Thyroid gland (tissue), 4 donors: ENCODE measurements at regions not wholly inside any gene's neighbourhood (a gene's known extent, or its start where the extent isn't known, plus 50 kb on each side); places are given as distances from the start of the nearest gene placed in this dataset.

Experiments
- POLR2A ChIP-seq, 2 donors: fragments of 450-650 bp; IDR thresholded peaks; one replicate each; pipeline ENCODE4 v1.6.1; 2017; ENCODE audit warnings: antibody characterized with exemption in 2 of 2, mild to moderate bottlenecking in 2 of 2, moderate library complexity in 1 of 2
- TF ChIP-seq, protein P1 (sequence below), 6 experiments: fragments of 200-600 bp in 3 of 6; fragments of 450-650 bp in 3 of 6; sonication (generic) in 3 of 6; IDR thresholded peaks; one replicate each; pipeline ENCODE4 v1.5.1; 2016 to 2019; ENCODE audit warnings: antibody characterized with exemption in 6 of 6, mild to moderate bottlenecking in 2 of 6, inconsistent platforms in 1 of 6, moderate library complexity in 1 of 6

DNA sequence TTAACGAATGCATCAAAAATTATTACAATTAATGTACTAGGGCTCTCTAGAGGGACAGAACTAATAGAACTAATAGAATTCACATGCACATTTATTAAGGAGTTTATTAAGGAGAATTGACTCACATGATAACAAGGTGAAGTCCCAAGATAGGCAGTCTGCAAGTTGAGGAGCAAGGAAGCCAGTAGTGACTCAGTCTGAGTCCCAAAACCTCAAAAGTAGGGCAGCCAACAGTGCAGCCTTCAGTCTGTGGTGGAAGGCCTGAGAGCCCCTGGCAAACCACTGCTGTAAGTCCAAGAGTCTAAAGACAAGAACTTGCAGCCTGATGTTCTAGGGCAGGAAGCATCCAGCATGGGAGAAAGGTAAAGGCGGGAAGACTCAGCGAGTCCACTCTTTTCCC, 633.8 kb downstream of the SEMA5A start:
- no peak for TF ChIP-seq POLR2A (IDR thresholded peaks at IDR 0.05)
- TF ChIP-seq, protein P1, sequence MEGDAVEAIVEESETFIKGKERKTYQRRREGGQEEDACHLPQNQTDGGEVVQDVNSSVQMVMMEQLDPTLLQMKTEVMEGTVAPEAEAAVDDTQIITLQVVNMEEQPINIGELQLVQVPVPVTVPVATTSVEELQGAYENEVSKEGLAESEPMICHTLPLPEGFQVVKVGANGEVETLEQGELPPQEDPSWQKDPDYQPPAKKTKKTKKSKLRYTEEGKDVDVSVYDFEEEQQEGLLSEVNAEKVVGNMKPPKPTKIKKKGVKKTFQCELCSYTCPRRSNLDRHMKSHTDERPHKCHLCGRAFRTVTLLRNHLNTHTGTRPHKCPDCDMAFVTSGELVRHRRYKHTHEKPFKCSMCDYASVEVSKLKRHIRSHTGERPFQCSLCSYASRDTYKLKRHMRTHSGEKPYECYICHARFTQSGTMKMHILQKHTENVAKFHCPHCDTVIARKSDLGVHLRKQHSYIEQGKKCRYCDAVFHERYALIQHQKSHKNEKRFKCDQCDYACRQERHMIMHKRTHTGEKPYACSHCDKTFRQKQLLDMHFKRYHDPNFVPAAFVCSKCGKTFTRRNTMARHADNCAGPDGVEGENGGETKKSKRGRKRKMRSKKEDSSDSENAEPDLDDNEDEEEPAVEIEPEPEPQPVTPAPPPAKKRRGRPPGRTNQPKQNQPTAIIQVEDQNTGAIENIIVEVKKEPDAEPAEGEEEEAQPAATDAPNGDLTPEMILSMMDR (IDR thresholded peaks at IDR 0.05): no peak
